ENCODE measurements at regions not wholly inside any gene's neighbourhood (a gene's known extent, or its start where the extent isn't known, plus 50 kb on each side); places are given as distances from the start of the nearest gene placed in this dataset.

DNA sequence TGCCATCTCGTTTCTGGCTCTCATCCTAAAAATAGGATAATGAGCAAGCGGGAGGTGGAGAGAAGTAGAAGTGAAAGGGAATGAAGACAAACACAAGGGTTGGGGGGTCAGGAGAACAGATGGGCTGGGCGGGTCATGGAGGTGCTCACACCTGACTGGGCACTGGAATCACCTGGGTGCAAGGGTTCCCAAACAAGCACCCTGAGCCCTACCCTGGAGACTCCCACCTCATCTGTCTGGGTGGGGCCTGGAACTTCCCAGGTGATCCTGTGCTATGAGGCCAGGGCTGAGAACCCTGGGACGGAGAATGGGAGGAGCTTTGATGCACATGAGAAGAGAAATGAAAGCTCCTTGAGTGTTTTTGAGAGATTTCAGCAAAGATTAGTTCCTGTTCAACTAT is 223.6 kb downstream of the ANKRD60 start:
- H3K36me3 ChIP-seq = no peaks in the 10 kb centered on the region
- no peaks in the 10 kb centered on the region for H3K9me3 ChIP-seq
- peaks cover 0 to 26% (median 13%) of the 10 kb centered on the region in 9 donors for H3K4me1 ChIP-seq
- H3K27me3 ChIP-seq = peaks cover 0 to 4% (median 0%) of the 10 kb centered on the region in 7 donors
- no peak overlapping the region for H3K4me3 ChIP-seq
- H3K27ac ChIP-seq = no peak overlapping the region
- WGBS, 2 donors = 80% methylated on average over 4 of the region's 4 CpGs
- ATAC-seq (no peak), DNase-seq (no peak)
- TF ChIP-seq CTCF (IDR thresholded peaks at IDR 0.05) = no peak
- intact Hi-C loops (cut with DNase I) = no loop called here

- H3K4me3 ChIP-seq = no peak overlapping the region
- DNase-seq (no peak), ATAC-seq (no peak)
- no peak overlapping the region for H3K27ac ChIP-seq
- peaks cover 0 to 3% (median 0%) of the 10 kb centered on the region in 7 donors for H3K27me3 ChIP-seq
- 81 to 83% methylated on average over 7 of the region's 7 CpGs for WGBS, 2 donors
- H3K4me1 ChIP-seq = peaks cover 2 to 34% (median 20%) of the 10 kb centered on the region in 9 donors
- TF ChIP-seq CTCF (IDR thresholded peaks at IDR 0.05) = no peak
- H3K36me3 ChIP-seq = no peaks in the 10 kb centered on the region
- intact Hi-C loops (cut with DNase I) = no loop called here
- no peaks in the 10 kb centered on the region for H3K9me3 ChIP-seq
These were observed 224.3 kb downstream of the ANKRD60 start for GRCh38 chr20:58004146-58004545.

GRCh38 chr20:58003525-58003924 is 224.9 kb downstream of the ANKRD60 start:
- Histone ChIP-seq H3K27me3 (no peaks in the 10 kb centered on the region), H3K9me3 (no peaks in the 10 kb centered on the region), H3K27ac (no peak overlapping the region), H3K4me3 (no peak overlapping the region), H3K4me1 (peaks cover 5 to 36% (median 26%) of the 10 kb centered on the region in 9 donors), H3K36me3 (no peaks in the 10 kb centered on the region)
- TF ChIP-seq CTCF (IDR thresholded peaks at IDR 0.05) = no peak
- ATAC-seq (no peak), DNase-seq (no peak)
- intact Hi-C loops (cut with DNase I) = no loop called here
- WGBS, 2 donors = 96 to 98% methylated on average over 6 of the region's 6 CpGs

- Histone ChIP-seq H3K9me3 (no peaks in the 10 kb centered on the region), H3K4me3 (no peak overlapping the region), H3K27me3 (no peaks in the 10 kb centered on the region), H3K36me3 (no peaks in the 10 kb centered on the region), H3K4me1 (peaks cover 5 to 41% (median 29%) of the 10 kb centered on the region in 9 donors), H3K27ac (no peak overlapping the region)
- TF ChIP-seq CTCF (IDR thresholded peaks at IDR 0.05) = no peak
- intact Hi-C loops (cut with DNase I) = no loop called here
- no peak for DNase-seq
- ATAC-seq = no peak
- WGBS, 2 donors = 94 to 96% methylated on average over 6 of the region's 6 CpGs
These were observed 225.6 kb downstream of the ANKRD60 start for GRCh38 chr20:58002901-58003300.

Measured in heart right ventricle (tissue), 16 donors.